ENCODE measurements at regions not wholly inside any gene's neighbourhood (a gene's known extent, or its start where the extent isn't known, plus 50 kb on each side); places are given as distances from the start of the nearest gene placed in this dataset.

GRCh38 chr4:99729186-99729585 is 71.6 kb upstream of the C4orf54 start:
- Histone ChIP-seq H3K4me1 (ENCODE audit: low read length) (no peaks in the 10 kb centered on the region), H3K36me3 (replicated peaks; ENCODE audit: low read depth, low read length) (no peaks in the 10 kb centered on the region), H3K27me3 (ENCODE audit: low read depth, low read length) (no peaks in the 10 kb centered on the region), H3K9me3 (ENCODE audit: insufficient read depth, low read length) (no peaks in the 10 kb centered on the region), H3K27ac (ENCODE audit: low read length) (no peak overlapping the region), H3K9ac (ENCODE audit: low read length) (no peak overlapping the region), H3K4me2 (ENCODE audit: low read length) (no peak overlapping the region), H2AFZ (ENCODE audit: low read depth, low read length) (no peak overlapping the region), H3K4me3 (ENCODE audit: low read length) (no peak overlapping the region), H4K20me1 (ENCODE audit: insufficient read depth, low read length) (no peaks in the 10 kb centered on the region), H3K79me2 (ENCODE audit: low read length) (no peaks in the 10 kb centered on the region)
- TF ChIP-seq EZH2phosphoT487 (IDR thresholded peaks at IDR 0.05; ENCODE audit: low read depth) (no peak), CTCF (IDR thresholded peaks at IDR 0.05; ENCODE audit: low read depth, low read length) (no peak)

- H3K9ac ChIP-seq (ENCODE audit: low read length): no peak overlapping the region
- H3K4me2 ChIP-seq (ENCODE audit: low read length): no peak overlapping the region
- TF ChIP-seq CTCF (IDR thresholded peaks at IDR 0.05; ENCODE audit: low read depth, low read length): no peak
- TF ChIP-seq EZH2phosphoT487 (IDR thresholded peaks at IDR 0.05; ENCODE audit: low read depth): no peak
- H3K27ac ChIP-seq (ENCODE audit: low read length): no peak overlapping the region
- no peaks in the 10 kb centered on the region for H3K27me3 ChIP-seq (ENCODE audit: low read depth, low read length)
- H3K4me1 ChIP-seq (ENCODE audit: low read length): no peaks in the 10 kb centered on the region
- H3K9me3 ChIP-seq (ENCODE audit: insufficient read depth, low read length): no peaks in the 10 kb centered on the region
- H3K79me2 ChIP-seq (ENCODE audit: low read length): no peaks in the 10 kb centered on the region
- H3K36me3 ChIP-seq (replicated peaks; ENCODE audit: low read depth, low read length): no peaks in the 10 kb centered on the region
- no peak overlapping the region for H3K4me3 ChIP-seq (ENCODE audit: low read length)
- H2AFZ ChIP-seq (ENCODE audit: low read depth, low read length): no peak overlapping the region
- H4K20me1 ChIP-seq (ENCODE audit: insufficient read depth, low read length): no peaks in the 10 kb centered on the region
Measured at GRCh38 chr4:99724067-99724466, 66.4 kb upstream of the C4orf54 start.

DNA sequence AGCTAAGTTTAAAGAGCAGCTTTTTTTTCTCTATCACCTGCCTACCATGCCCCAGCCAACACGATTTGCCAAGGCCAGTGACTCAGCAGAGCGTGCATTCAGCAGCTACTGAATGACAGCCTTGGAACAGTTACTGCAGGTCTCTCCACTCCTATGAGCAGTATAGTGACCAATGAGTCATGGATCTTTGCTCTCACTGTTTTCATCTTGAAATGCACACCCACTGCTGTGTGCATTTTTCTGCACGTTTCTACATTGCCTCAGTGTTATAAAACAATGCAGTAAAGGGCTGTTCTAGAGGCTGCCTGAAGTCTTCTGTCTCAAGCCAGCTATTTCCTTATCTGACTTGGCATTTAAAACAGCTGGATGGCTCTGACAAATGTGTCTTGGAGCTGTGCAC is 66.0 kb upstream of the C4orf54 start:
- no peak for TF ChIP-seq CTCF (IDR thresholded peaks at IDR 0.05; ENCODE audit: low read depth, low read length)
- TF ChIP-seq EZH2phosphoT487 (IDR thresholded peaks at IDR 0.05; ENCODE audit: low read depth): no peak
- no peaks in the 10 kb centered on the region for H3K27me3 ChIP-seq (ENCODE audit: low read depth, low read length)
- no peaks in the 10 kb centered on the region for H3K4me1 ChIP-seq (ENCODE audit: low read length)
- no peak overlapping the region for H3K4me3 ChIP-seq (ENCODE audit: low read length)
- H2AFZ ChIP-seq (ENCODE audit: low read depth, low read length): no peak overlapping the region
- no peak overlapping the region for H3K27ac ChIP-seq (ENCODE audit: low read length)
- no peaks in the 10 kb centered on the region for H3K79me2 ChIP-seq (ENCODE audit: low read length)
- H3K36me3 ChIP-seq (replicated peaks; ENCODE audit: low read depth, low read length): no peaks in the 10 kb centered on the region
- no peak overlapping the region for H3K4me2 ChIP-seq (ENCODE audit: low read length)
- H3K9me3 ChIP-seq (ENCODE audit: insufficient read depth, low read length): no peaks in the 10 kb centered on the region
- H3K9ac ChIP-seq (ENCODE audit: low read length): no peak overlapping the region
- no peaks in the 10 kb centered on the region for H4K20me1 ChIP-seq (ENCODE audit: insufficient read depth, low read length)

DNA sequence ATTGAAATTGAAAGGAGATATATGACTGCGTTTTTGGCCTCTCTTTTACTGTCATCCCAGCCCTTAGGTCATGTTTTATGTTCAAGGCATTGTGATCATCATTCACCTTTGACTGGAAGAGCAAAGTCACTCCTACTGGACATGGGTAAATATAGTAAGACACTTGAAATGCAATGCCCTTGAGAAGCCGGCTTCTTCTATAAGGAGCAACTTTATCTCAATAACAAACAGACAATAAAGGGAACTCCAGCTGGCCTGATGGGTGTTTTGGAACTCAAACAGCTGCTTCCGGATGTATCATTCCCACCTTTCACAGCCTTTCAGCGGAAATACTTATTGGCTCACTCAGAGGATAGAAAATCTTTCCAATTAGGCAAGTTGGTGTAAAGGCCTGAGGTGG is 65.1 kb upstream of the C4orf54 start:
- Histone ChIP-seq H3K79me2 (ENCODE audit: low read length) (no peaks in the 10 kb centered on the region), H3K4me3 (ENCODE audit: low read length) (no peak overlapping the region), H3K9me3 (ENCODE audit: insufficient read depth, low read length) (no peaks in the 10 kb centered on the region), H3K27me3 (ENCODE audit: low read depth, low read length) (no peaks in the 10 kb centered on the region), H3K4me2 (ENCODE audit: low read length) (no peak overlapping the region), H4K20me1 (ENCODE audit: insufficient read depth, low read length) (no peaks in the 10 kb centered on the region), H3K27ac (ENCODE audit: low read length) (no peak overlapping the region), H2AFZ (ENCODE audit: low read depth, low read length) (no peak overlapping the region), H3K4me1 (ENCODE audit: low read length) (no peaks in the 10 kb centered on the region), H3K9ac (ENCODE audit: low read length) (no peak overlapping the region), H3K36me3 (replicated peaks; ENCODE audit: low read depth, low read length) (no peaks in the 10 kb centered on the region)
- no peak for TF ChIP-seq CTCF (IDR thresholded peaks at IDR 0.05; ENCODE audit: low read depth, low read length)
- TF ChIP-seq EZH2phosphoT487 (IDR thresholded peaks at IDR 0.05; ENCODE audit: low read depth): no peak
